Skin epidermis (tissue), 12 donors: ENCODE measurements at regions not wholly inside any gene's neighbourhood (a gene's known extent, or its start where the extent isn't known, plus 50 kb on each side); places are given as distances from the start of the nearest gene placed in this dataset.

Source experiments
- H3K27ac ChIP-seq, 21 experiments: fragments of 200-600 bp; sonication (generic) in 11 of 21; one replicate each; pipeline ENCODE4 v1.5.0; 2020; ENCODE audit warnings: mild to moderate bottlenecking in 3 of 21, inconsistent platforms in 2 of 21, moderate library complexity in 2 of 21
- H3K4me3 ChIP-seq, 7 experiments: fragments of 200-600 bp; sonication (generic) in 2 of 7; one replicate each; pipeline ENCODE4 v1.5.0; 2020; ENCODE audit warnings: inconsistent platforms in 2 of 7, mild to moderate bottlenecking in 2 of 7, moderate library complexity in 1 of 7

DNA sequence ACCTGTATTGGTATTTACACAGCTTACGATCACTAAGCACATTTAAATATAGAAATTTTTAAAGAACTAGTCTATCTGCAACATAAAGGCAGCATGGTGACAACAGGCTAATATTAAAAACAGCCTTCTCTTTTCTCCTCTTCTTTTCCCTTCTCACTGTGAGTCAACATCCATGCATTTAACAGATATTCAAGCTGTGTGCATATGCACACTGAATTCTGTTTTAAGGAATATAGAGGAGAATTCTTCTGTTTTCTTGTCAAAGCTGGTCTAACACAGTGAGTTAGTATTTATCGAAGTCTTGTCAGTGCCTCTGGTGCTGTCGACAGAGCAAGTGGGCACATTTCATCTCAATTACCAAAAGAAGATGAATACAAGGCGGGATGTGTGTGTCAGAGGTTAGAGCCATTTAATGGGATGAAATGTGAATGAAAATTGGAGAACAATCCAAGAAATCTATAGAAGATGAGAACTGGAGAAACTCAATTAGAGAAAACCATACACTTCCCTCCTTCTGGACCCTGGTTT, 282.3 kb downstream of the FAT3 start:
- no peak overlapping the region for H3K4me3 ChIP-seq
- no peak overlapping the region for H3K27ac ChIP-seq

DNA sequence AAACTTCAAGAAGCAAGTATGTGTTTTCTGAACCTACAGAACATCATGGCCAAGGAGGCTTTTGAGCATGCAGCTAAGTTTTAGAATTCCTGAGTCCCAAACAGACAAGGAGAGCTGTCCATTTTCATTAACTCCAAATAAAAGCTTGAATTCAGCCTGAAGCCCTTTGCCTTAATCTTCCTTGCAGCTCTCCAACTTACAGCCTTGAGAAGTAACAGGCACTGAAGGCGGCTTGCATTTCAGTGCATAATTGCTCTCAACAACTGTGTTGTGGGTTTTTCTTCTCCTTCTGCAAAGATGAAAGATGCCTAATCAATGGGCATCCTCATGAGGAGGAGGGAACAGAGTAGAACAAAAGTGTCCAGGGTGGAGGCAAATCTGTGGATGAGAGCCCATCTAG, 286.0 kb downstream of the FAT3 start:
- Histone ChIP-seq H3K27ac (no peak overlapping the region), H3K4me3 (no peak overlapping the region)

- Histone ChIP-seq H3K4me3 (no peak overlapping the region), H3K27ac (no peak overlapping the region)
These were observed 287.0 kb downstream of the FAT3 start for GRCh38 chr11:92511522-92512203.

- Histone ChIP-seq H3K4me3 (no peak overlapping the region), H3K27ac (no peak overlapping the region)
These were observed 287.6 kb downstream of the FAT3 start for GRCh38 chr11:92512204-92512569.

DNA sequence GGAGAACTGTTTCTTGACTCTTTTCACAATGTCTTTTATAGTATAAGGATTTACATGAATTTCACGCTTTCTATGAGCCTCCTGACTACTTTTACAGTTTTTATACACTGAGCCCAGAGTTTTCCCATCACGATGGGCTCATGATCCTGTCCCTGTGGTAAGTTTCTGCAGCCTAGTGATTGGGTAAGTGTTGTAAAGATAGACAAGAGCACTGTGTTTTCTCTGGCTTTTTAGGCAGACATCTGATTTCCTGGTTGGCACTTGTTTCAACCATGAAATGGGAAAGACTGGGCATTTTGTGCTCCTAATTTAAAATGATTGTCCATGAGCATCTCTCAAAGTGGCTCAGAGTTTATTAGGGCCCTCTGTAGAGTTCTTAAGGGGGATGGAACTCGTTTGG, 299.0 kb downstream of the FAT3 start:
- no peak overlapping the region for H3K4me3 ChIP-seq
- no peak overlapping the region for H3K27ac ChIP-seq

DNA sequence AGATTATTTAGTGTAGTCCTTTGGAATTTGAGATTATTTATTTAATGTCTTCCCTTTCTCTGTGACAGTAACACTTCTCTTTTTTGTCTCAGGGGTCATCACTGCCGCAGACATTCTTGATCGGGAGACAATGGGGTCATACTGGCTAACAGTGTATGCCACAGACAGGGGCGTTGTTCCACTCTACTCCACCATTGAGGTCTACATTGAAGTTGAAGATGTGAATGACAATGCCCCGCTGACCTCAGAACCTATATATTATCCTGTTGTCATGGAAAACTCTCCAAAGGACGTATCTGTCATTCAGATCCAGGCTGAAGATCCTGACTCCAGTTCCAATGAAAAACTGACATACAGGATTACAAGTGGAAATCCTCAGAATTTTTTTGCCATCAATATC, 299.9 kb downstream of the FAT3 start:
- Histone ChIP-seq H3K4me3 (no peak overlapping the region), H3K27ac (no peak overlapping the region)

DNA sequence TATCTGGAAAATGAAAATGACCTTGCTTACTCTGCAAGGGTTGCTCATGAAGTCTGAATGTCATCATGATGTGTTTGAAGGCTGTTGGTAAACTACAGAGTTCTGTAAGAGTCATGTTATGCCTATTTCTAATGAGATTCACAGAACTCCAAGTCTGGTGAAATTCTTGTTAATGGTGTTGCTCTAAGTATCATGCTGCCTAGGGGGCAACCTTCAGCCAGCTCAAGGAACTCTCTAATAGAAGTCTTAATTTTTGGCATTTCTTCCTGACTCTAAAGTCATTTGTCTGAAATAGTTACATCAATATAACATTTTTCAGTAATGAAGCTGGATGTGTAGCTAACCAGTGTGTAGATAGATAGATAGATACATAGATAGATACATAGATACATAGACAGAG, 302.8 kb downstream of the FAT3 start:
- Histone ChIP-seq H3K27ac (no peak overlapping the region), H3K4me3 (no peak overlapping the region)

- no peak overlapping the region for H3K4me3 ChIP-seq
- H3K27ac ChIP-seq, result no peak overlapping the region
These were observed 303.4 kb downstream of the FAT3 start for GRCh38 chr11:92528001-92528400.

DNA sequence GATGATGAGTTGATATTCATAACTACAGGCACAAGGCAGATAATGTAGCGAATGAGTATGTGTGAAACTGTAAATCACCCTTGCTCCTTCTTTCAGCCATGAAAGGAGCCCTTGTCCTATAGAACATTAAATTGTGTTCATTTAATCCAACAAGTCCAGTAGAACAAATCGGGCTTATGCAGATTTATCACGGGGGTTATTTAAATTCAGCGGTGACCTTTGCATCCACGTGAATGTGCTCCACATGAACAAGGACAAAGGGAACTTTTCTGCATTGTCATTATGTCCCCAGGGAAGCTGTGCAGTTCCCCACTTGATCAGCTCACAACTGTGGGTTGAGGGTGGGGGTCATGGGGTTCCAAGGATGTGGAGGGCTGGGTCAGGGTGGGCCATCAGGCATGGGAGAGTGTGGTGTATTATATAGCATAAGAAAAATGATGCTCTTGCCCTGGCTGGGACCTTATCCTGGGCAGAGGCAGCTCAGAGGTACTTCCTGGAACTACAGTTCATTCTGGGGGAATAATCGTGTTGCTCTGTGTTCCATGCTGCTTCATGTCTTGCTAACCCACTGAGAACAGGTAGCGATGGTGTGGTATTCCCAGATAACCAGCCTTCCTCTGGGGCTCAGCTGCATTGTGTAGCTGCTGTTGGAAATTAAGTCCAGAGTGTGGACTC, 306.6 kb downstream of the FAT3 start:
- Histone ChIP-seq H3K4me3 (no peak overlapping the region), H3K27ac (no peak overlapping the region)

- no peak overlapping the region for H3K4me3 ChIP-seq
- H3K27ac ChIP-seq, result no peak overlapping the region
These were observed 309.2 kb downstream of the FAT3 start for GRCh38 chr11:92533657-92534335.

GRCh38 chr11:92536883-92537282, 312.3 kb downstream of the FAT3 start:
- H3K27ac ChIP-seq, result no peak overlapping the region
- H3K4me3 ChIP-seq, result no peak overlapping the region

DNA sequence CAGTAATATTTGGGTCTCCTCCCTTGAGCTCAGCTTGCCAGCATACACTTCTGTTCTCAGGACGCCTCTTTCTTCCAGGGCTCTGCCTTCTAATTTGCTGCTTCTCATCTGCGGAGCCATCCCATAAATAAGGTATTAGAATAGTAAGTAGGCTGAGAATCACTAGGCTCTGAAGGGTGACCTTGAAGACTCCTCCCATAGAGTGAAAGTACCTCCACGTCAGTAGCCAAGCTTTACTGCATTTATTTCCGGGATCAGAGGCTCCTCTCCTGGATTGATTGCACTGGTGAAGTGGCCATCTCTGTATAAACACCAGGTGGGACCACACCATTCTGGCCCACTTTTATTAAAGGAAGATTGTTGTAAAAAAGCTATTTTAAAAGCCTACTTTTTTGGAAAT, 315.5 kb downstream of the FAT3 start:
- Histone ChIP-seq H3K27ac (no peak overlapping the region), H3K4me3 (no peak overlapping the region)

GRCh38 chr11:92545906-92546471, 321.4 kb downstream of the FAT3 start:
- Histone ChIP-seq H3K4me3 (no peak overlapping the region), H3K27ac (no peak overlapping the region)

DNA sequence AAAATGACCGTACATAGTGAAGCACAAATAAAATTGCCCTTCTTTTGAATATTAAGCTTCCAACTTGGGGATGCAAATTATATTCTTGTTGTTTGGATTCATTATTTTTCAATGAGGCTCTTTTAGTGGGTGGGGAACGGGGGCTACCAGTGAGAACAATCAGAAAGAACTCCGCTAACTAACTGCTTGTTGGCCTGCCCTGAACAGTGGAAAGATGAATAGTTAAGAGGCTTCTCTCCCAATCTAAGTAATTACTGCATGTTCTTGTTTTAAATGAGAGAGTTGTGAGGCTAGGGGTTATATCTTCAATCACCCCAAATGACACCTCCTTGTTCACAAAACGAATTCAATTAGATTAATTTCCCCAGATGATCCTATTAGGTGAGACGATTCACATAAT, 322.0 kb downstream of the FAT3 start:
- Histone ChIP-seq H3K4me3 (no peak overlapping the region), H3K27ac (no peak overlapping the region)

DNA sequence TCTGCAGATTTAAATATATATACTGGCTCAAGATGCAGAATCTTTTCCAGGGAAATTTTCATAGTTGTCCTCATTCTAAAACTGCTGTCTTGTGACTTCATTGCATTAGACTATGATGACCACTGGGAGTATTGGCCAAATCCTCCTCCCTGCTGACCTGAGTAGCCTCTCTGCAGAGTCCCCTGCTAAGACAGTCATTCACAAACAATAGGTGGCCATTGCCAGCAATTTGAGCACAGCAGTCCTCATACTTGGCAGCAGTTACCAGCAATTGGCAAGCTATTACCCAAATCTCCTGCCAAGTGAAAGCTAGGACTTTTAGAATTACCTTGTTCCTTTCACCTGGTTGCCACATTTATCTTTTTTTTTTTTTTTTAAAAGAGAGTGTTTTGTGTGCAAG, 325.8 kb downstream of the FAT3 start:
- H3K27ac ChIP-seq, result no peak overlapping the region
- H3K4me3 ChIP-seq, result no peak overlapping the region

GRCh38 chr11:92550871-92551270, 326.3 kb downstream of the FAT3 start:
- Histone ChIP-seq H3K4me3 (no peak overlapping the region), H3K27ac (no peak overlapping the region)

DNA sequence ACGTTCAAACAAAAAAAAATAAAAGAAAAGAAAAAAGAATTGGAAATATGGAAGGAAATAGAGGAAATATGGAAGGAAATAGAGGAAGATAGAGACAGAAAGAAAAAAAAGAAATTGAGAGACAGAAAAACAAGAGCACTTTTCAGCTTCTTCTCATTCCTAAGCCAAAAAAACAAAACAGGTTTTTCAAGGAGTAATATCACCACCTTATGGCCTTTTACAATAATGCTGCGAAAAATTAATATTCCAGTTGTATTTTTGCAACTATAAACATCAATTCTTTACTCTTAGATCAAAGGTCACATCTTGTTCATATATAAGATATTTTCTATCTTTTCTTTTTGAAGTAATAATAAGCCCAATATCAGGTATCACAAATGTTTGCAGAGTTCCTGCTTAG, 328.3 kb downstream of the FAT3 start:
- no peak overlapping the region for H3K4me3 ChIP-seq
- H3K27ac ChIP-seq, result no peak overlapping the region

- H3K4me3 ChIP-seq, result no peak overlapping the region
- H3K27ac ChIP-seq, result no peak overlapping the region
These were observed 330.1 kb downstream of the FAT3 start for GRCh38 chr11:92554688-92555087.

GRCh38 chr11:92556431-92556830, 331.8 kb downstream of the FAT3 start:
- Histone ChIP-seq H3K27ac (no peak overlapping the region), H3K4me3 (no peak overlapping the region)

- no peak overlapping the region for H3K27ac ChIP-seq
- H3K4me3 ChIP-seq, result no peak overlapping the region
These were observed 333.3 kb downstream of the FAT3 start for GRCh38 chr11:92557879-92558278.

- Histone ChIP-seq H3K4me3 (no peak overlapping the region), H3K27ac (no peak overlapping the region)
These were observed 333.7 kb downstream of the FAT3 start for GRCh38 chr11:92558323-92558722.
